ENCODE measurements at regions not wholly inside any gene's neighbourhood (a gene's known extent, or its start where the extent isn't known, plus 50 kb on each side); places are given as distances from the start of the nearest gene placed in this dataset.

DNA sequence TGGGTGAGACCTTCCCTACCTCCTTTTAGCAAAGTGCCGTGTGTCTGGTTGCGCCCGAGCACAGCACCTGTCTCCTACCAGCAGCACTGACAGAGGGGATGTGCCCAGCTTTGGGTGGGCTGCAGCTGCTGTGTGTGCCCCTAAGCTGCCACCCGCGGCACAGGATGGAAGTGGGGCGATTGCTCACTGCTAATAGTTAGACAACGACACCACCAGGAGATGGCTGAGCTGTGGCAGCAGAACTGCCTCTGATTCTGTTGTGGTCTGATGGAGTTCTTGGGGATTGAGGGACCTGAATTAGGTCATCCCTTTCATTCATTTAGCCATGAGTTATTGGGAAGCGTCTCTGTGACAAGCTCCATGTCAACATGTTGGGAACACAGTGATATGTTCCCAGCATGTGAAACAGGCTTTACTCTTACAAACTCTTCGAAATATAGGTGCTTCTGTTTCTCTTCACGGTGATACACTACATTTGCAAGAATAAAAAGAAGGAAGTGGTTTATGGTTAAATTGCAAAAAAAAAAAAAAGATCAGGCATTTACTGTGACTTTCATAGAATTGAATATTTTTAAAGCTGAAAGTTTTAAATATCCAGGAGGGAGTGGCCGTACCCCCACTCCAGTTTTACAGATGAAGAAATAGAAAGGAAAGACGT, 184.4 kb downstream of the MAF start:
- TF ChIP-seq, protein P1, sequence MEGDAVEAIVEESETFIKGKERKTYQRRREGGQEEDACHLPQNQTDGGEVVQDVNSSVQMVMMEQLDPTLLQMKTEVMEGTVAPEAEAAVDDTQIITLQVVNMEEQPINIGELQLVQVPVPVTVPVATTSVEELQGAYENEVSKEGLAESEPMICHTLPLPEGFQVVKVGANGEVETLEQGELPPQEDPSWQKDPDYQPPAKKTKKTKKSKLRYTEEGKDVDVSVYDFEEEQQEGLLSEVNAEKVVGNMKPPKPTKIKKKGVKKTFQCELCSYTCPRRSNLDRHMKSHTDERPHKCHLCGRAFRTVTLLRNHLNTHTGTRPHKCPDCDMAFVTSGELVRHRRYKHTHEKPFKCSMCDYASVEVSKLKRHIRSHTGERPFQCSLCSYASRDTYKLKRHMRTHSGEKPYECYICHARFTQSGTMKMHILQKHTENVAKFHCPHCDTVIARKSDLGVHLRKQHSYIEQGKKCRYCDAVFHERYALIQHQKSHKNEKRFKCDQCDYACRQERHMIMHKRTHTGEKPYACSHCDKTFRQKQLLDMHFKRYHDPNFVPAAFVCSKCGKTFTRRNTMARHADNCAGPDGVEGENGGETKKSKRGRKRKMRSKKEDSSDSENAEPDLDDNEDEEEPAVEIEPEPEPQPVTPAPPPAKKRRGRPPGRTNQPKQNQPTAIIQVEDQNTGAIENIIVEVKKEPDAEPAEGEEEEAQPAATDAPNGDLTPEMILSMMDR (conservative IDR thresholded peaks at IDR 0.05; ENCODE audit: low read depth in 2 of 2): no peak
- TF ChIP-seq EZH2phosphoT487 (IDR thresholded peaks at IDR 0.05; ENCODE audit: unreplicated experiment): no peak
- TF ChIP-seq EZH2 (IDR thresholded peaks at IDR 0.05; ENCODE audit: low read depth, unreplicated experiment): no peak
- no peak for TF ChIP-seq ZNF331 (CRISPR knock-in tag; IDR thresholded peaks at IDR 0.05; ENCODE audit: low read depth)
- no peak for TF ChIP-seq CREB1 (CRISPR knock-in tag; IDR thresholded peaks at IDR 0.05; ENCODE audit: low read depth)
- no peak for TF ChIP-seq POLR2AphosphoS5 (IDR thresholded peaks at IDR 0.05; ENCODE audit: low read depth)
- no peak for TF ChIP-seq NANOG (IDR thresholded peaks at IDR 0.05; ENCODE audit: borderline replicate concordance)
- no peak for TF ChIP-seq JUNB (IDR thresholded peaks at IDR 0.05; ENCODE audit: unreplicated experiment)
- TF ChIP-seq, protein P2, sequence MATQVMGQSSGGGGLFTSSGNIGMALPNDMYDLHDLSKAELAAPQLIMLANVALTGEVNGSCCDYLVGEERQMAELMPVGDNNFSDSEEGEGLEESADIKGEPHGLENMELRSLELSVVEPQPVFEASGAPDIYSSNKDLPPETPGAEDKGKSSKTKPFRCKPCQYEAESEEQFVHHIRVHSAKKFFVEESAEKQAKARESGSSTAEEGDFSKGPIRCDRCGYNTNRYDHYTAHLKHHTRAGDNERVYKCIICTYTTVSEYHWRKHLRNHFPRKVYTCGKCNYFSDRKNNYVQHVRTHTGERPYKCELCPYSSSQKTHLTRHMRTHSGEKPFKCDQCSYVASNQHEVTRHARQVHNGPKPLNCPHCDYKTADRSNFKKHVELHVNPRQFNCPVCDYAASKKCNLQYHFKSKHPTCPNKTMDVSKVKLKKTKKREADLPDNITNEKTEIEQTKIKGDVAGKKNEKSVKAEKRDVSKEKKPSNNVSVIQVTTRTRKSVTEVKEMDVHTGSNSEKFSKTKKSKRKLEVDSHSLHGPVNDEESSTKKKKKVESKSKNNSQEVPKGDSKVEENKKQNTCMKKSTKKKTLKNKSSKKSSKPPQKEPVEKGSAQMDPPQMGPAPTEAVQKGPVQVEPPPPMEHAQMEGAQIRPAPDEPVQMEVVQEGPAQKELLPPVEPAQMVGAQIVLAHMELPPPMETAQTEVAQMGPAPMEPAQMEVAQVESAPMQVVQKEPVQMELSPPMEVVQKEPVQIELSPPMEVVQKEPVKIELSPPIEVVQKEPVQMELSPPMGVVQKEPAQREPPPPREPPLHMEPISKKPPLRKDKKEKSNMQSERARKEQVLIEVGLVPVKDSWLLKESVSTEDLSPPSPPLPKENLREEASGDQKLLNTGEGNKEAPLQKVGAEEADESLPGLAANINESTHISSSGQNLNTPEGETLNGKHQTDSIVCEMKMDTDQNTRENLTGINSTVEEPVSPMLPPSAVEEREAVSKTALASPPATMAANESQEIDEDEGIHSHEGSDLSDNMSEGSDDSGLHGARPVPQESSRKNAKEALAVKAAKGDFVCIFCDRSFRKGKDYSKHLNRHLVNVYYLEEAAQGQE (IDR thresholded peaks at IDR 0.05; ENCODE audit: unreplicated experiment): no peak
- TF ChIP-seq, protein P3, sequence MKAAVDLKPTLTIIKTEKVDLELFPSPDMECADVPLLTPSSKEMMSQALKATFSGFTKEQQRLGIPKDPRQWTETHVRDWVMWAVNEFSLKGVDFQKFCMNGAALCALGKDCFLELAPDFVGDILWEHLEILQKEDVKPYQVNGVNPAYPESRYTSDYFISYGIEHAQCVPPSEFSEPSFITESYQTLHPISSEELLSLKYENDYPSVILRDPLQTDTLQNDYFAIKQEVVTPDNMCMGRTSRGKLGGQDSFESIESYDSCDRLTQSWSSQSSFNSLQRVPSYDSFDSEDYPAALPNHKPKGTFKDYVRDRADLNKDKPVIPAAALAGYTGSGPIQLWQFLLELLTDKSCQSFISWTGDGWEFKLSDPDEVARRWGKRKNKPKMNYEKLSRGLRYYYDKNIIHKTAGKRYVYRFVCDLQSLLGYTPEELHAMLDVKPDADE (IDR thresholded peaks at IDR 0.05): no peak
- TF ChIP-seq STAT1 (IDR thresholded peaks at IDR 0.05; ENCODE audit: unreplicated experiment): no peak
- TF ChIP-seq ZNF114 (CRISPR knock-in tag; IDR thresholded peaks at IDR 0.05): no peak
- TF ChIP-seq, protein P4, sequence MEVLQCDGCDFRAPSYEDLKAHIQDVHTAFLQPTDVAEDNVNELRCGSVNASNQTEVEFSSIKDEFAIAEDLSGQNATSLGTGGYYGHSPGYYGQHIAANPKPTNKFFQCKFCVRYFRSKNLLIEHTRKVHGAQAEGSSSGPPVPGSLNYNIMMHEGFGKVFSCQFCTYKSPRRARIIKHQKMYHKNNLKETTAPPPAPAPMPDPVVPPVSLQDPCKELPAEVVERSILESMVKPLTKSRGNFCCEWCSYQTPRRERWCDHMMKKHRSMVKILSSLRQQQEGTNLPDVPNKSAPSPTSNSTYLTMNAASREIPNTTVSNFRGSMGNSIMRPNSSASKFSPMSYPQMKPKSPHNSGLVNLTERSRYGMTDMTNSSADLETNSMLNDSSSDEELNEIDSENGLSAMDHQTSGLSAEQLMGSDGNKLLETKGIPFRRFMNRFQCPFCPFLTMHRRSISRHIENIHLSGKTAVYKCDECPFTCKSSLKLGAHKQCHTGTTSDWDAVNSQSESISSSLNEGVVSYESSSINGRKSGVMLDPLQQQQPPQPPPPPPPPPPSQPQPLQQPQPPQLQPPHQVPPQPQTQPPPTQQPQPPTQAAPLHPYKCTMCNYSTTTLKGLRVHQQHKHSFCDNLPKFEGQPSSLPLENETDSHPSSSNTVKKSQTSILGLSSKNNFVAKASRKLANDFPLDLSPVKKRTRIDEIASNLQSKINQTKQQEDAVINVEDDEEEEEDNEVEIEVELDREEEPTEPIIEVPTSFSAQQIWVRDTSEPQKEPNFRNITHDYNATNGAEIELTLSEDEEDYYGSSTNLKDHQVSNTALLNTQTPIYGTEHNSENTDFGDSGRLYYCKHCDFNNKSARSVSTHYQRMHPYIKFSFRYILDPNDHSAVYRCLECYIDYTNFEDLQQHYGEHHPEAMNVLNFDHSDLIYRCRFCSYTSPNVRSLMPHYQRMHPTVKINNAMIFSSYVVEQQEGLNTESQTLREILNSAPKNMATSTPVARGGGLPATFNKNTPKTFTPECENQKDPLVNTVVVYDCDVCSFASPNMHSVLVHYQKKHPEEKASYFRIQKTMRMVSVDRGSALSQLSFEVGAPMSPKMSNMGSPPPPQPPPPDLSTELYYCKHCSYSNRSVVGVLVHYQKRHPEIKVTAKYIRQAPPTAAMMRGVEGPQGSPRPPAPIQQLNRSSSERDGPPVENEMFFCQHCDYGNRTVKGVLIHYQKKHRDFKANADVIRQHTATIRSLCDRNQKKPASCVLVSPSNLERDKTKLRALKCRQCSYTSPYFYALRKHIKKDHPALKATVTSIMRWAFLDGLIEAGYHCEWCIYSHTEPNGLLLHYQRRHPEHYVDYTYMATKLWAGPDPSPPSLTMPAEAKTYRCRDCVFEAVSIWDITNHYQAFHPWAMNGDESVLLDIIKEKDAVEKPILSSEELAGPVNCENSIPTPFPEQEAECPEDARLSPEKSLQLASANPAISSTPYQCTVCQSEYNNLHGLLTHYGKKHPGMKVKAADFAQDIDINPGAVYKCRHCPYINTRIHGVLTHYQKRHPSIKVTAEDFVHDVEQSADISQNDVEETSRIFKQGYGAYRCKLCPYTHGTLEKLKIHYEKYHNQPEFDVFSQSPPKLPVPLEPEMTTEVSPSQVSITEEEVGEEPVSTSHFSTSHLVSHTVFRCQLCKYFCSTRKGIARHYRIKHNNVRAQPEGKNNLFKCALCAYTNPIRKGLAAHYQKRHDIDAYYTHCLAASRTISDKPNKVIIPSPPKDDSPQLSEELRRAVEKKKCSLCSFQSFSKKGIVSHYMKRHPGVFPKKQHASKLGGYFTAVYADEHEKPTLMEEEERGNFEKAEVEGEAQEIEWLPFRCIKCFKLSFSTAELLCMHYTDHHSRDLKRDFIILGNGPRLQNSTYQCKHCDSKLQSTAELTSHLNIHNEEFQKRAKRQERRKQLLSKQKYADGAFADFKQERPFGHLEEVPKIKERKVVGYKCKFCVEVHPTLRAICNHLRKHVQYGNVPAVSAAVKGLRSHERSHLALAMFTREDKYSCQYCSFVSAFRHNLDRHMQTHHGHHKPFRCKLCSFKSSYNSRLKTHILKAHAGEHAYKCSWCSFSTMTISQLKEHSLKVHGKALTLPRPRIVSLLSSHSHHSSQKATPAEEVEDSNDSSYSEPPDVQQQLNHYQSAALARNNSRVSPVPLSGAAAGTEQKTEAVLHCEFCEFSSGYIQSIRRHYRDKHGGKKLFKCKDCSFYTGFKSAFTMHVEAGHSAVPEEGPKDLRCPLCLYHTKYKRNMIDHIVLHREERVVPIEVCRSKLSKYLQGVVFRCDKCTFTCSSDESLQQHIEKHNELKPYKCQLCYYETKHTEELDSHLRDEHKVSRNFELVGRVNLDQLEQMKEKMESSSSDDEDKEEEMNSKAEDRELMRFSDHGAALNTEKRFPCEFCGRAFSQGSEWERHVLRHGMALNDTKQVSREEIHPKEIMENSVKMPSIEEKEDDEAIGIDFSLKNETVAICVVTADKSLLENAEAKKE (CRISPR knock-in tag; IDR thresholded peaks at IDR 0.05): no peak
